ENCODE measurements at regions not wholly inside any gene's neighbourhood (a gene's known extent, or its start where the extent isn't known, plus 50 kb on each side); places are given as distances from the start of the nearest gene placed in this dataset.

GRCh38 chrX:46407753-46408130 is 137.5 kb downstream of the ZNF674 start:
- no peaks in the 10 kb centered on the region for H3K9me3 ChIP-seq (ENCODE audit: insufficient read depth, low read length, severe bottlenecking)
- H3K27ac ChIP-seq (ENCODE audit: low read length): no peak overlapping the region
- no peaks in the 10 kb centered on the region for H3K79me2 ChIP-seq (ENCODE audit: insufficient read depth, low read length)
- H3K27me3 ChIP-seq (ENCODE audit: insufficient read depth, low read length, poor library complexity): no peaks in the 10 kb centered on the region
- no peak overlapping the region for H3K4me3 ChIP-seq (ENCODE audit: low read depth in 1 of 2, low read length in 2 of 2)
- H3K4me1 ChIP-seq (ENCODE audit: insufficient read depth, low read length): peaks cover 2% of the 10 kb centered on the region; the same call in 1 of the 2 replicates
- no peak overlapping the region for H3K9ac ChIP-seq (ENCODE audit: low read depth, low read length)
- H3K36me3 ChIP-seq (ENCODE audit: insufficient read depth, low read length): no peaks in the 10 kb centered on the region
- DNase-seq (no peak), ATAC-seq (ENCODE audit: insufficient read depth, low read depth) (no peak)
- TF ChIP-seq CTCF (IDR thresholded peaks at IDR 0.05; ENCODE audit: borderline replicate concordance, extremely low read depth, low read length, poor library complexity, severe bottlenecking): no peak
- TF ChIP-seq EZH2 (IDR thresholded peaks at IDR 0.05; ENCODE audit: borderline replicate concordance, low read depth, low read length, severe bottlenecking): no peak
- no peak overlapping the region for H2AFZ ChIP-seq (ENCODE audit: low read depth, low read length)
- H4K20me1 ChIP-seq (ENCODE audit: insufficient read depth, low read length): no peaks in the 10 kb centered on the region
- H3K4me2 ChIP-seq (ENCODE audit: insufficient read depth, low read length): no peak overlapping the region

GRCh38 chrX:46407036-46407752 is 138.0 kb downstream of the ZNF674 start:
- Histone ChIP-seq H3K9me3 (ENCODE audit: insufficient read depth, low read length, severe bottlenecking) (no peaks in the 10 kb centered on the region), H3K79me2 (ENCODE audit: insufficient read depth, low read length) (no peaks in the 10 kb centered on the region), H3K27me3 (ENCODE audit: insufficient read depth, low read length, poor library complexity) (no peaks in the 10 kb centered on the region), H3K4me2 (ENCODE audit: insufficient read depth, low read length) (no peak overlapping the region), H3K4me1 (ENCODE audit: insufficient read depth, low read length) (peaks cover 2% of the 10 kb centered on the region; the same call in 1 of the 2 replicates), H3K9ac (ENCODE audit: low read depth, low read length) (no peak overlapping the region), H4K20me1 (ENCODE audit: insufficient read depth, low read length) (no peaks in the 10 kb centered on the region), H3K36me3 (ENCODE audit: insufficient read depth, low read length) (no peaks in the 10 kb centered on the region), H3K27ac (ENCODE audit: low read length) (no peak overlapping the region), H2AFZ (ENCODE audit: low read depth, low read length) (no peak overlapping the region), H3K4me3 (ENCODE audit: low read depth in 1 of 2, low read length in 2 of 2) (no peak overlapping the region)
- no peak for TF ChIP-seq CTCF (IDR thresholded peaks at IDR 0.05; ENCODE audit: borderline replicate concordance, extremely low read depth, low read length, poor library complexity, severe bottlenecking)
- no peak for TF ChIP-seq EZH2 (IDR thresholded peaks at IDR 0.05; ENCODE audit: borderline replicate concordance, low read depth, low read length, severe bottlenecking)
- DNase-seq: no peak
- ATAC-seq (ENCODE audit: insufficient read depth, low read depth): no peak

GRCh38 chrX:46404774-46405173 is 140.4 kb downstream of the ZNF674 start:
- H3K27me3 ChIP-seq (ENCODE audit: insufficient read depth, low read length, poor library complexity): no peaks in the 10 kb centered on the region
- DNase-seq (no peak), ATAC-seq (ENCODE audit: insufficient read depth, low read depth) (no peak)
- no peak overlapping the region for H3K4me3 ChIP-seq (ENCODE audit: low read depth in 1 of 2, low read length in 2 of 2)
- H3K36me3 ChIP-seq (ENCODE audit: insufficient read depth, low read length): no peaks in the 10 kb centered on the region
- no peaks in the 10 kb centered on the region for H3K79me2 ChIP-seq (ENCODE audit: insufficient read depth, low read length)
- no peak overlapping the region for H3K9ac ChIP-seq (ENCODE audit: low read depth, low read length)
- H4K20me1 ChIP-seq (ENCODE audit: insufficient read depth, low read length): no peaks in the 10 kb centered on the region
- TF ChIP-seq EZH2 (IDR thresholded peaks at IDR 0.05; ENCODE audit: borderline replicate concordance, low read depth, low read length, severe bottlenecking) (no peak), CTCF (IDR thresholded peaks at IDR 0.05; ENCODE audit: borderline replicate concordance, extremely low read depth, low read length, poor library complexity, severe bottlenecking) (no peak)
- no peaks in the 10 kb centered on the region for H3K9me3 ChIP-seq (ENCODE audit: insufficient read depth, low read length, severe bottlenecking)
- no peak overlapping the region for H3K27ac ChIP-seq (ENCODE audit: low read length)
- H2AFZ ChIP-seq (ENCODE audit: low read depth, low read length): no peak overlapping the region
- peaks cover 2% of the 10 kb centered on the region; the same call in 1 of the 2 replicates for H3K4me1 ChIP-seq (ENCODE audit: insufficient read depth, low read length)
- no peak overlapping the region for H3K4me2 ChIP-seq (ENCODE audit: insufficient read depth, low read length)
